Astrocyte of the cerebellum (primary cell): ENCODE measurements at regions not wholly inside any gene's neighbourhood (a gene's known extent, or its start where the extent isn't known, plus 50 kb on each side); places are given as distances from the start of the nearest gene placed in this dataset.

Source experiments
- DNase-seq: peaks from one replicate; pipeline ENCODE4 v3.0.0-alpha.2; 2011; ENCODE audit warnings: low read depth
- H3K4me3 ChIP-seq: 2 replicates; pipeline ENCODE4 v1.5.1; 2011; ENCODE audit warnings: mild to moderate bottlenecking, low read depth, low read length, moderate library complexity
- in situ Hi-C: cut with HindIII; loops from 2 replicates; pipeline ENCODE4 v1.10.0; 2017; ENCODE audit warnings: low sequenced_read_pairs
- TF ChIP-seq, protein P1 (sequence below): IDR thresholded peaks from 2 replicates; pipeline ENCODE4 v1.5.1; 2012; ENCODE audit warnings: low read length, low read depth, moderate library complexity, mild to moderate bottlenecking; ENCODE audit errors: missing control alignments

DNA sequence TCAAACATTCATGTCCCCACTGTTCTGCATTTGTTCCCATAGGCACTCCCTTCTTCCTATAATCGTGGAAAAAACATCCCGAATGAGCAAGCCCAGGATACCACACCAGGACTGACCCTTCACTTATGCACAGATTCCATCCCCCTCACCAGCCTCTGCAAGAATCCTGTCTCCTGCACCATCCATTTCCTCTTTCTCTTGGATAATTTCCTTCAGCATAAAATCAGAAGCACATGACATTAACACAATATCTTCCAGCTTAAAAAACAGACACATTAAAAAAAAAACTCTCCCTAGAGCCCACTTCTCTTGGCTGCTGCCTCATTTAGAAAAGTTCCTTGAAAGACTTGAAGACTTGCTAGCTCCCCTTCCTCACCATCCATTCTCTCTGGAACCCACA lies 120.9 kb upstream of the CPSF6 start:
- TF ChIP-seq, protein P1, sequence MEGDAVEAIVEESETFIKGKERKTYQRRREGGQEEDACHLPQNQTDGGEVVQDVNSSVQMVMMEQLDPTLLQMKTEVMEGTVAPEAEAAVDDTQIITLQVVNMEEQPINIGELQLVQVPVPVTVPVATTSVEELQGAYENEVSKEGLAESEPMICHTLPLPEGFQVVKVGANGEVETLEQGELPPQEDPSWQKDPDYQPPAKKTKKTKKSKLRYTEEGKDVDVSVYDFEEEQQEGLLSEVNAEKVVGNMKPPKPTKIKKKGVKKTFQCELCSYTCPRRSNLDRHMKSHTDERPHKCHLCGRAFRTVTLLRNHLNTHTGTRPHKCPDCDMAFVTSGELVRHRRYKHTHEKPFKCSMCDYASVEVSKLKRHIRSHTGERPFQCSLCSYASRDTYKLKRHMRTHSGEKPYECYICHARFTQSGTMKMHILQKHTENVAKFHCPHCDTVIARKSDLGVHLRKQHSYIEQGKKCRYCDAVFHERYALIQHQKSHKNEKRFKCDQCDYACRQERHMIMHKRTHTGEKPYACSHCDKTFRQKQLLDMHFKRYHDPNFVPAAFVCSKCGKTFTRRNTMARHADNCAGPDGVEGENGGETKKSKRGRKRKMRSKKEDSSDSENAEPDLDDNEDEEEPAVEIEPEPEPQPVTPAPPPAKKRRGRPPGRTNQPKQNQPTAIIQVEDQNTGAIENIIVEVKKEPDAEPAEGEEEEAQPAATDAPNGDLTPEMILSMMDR, result no peak
- in situ Hi-C loops, result no loop called here
- no peak for DNase-seq
- no peak overlapping the region for H3K4me3 ChIP-seq

DNA sequence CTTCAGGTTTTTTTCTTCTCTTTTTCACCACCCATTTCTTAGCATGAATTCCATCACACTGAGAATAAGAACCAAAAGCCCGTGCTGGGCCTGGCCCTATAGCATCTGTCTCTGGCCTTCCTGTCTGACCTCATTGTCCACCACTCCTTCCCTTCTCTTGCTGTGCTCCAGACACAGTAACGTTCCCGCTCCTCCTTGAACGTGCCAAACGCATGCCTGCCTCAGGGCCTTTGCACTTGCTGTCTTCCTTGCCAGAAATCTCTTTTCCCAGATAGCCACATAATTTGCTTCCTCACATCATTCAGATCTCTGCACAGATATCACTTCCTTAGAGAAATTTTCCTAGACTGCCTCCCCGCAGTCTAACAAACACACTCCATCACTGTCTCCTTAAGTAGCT lies 119.6 kb upstream of the CPSF6 start:
- no peak overlapping the region for H3K4me3 ChIP-seq
- TF ChIP-seq, protein P1, result no peak
- DNase-seq, result no peak
- in situ Hi-C loops, result no loop called here

DNA sequence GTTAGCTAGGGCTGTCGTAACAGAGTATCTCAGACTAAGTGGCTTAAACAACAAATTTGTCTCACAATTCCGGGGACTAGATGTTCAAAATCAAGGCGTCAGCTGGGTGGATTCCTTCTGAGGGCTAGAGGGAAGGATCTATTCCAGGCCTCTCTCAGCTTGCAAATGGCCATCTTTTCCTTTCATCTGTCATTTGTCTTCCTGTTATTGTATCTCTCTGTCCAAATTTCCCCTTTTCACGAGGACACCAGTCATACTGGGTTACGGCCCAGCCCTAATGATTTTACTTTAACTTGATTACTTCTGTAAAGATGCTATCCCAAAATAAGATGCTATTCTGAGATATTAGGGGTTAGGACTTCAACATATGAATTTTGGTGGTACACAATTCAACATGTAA lies 119.0 kb upstream of the CPSF6 start:
- DNase-seq, result no peak
- in situ Hi-C loops, result no loop called here
- no peak overlapping the region for H3K4me3 ChIP-seq
- TF ChIP-seq, protein P1, result no peak

DNA sequence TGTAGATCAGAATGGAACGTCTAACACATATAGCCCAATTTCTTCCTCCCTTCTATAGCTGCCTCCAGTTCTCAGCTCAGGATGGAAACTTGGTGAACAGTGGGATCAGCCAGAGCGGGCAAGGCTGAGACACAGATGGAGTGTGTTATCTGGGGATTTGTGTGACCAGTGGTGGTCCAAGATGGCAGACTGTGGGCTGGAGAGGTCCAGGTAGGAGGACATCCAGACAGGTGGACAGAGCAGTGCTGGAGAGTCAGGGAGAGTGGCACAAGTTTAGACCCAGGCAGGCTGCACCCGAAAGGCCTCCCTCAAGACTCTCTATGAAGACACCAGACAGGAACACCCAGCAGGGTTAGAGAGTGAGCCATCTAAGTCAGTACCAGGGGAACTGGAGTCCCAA lies 116.1 kb upstream of the CPSF6 start:
- DNase-seq, result no peak
- in situ Hi-C loops, result no loop called here
- H3K4me3 ChIP-seq, result no peak overlapping the region
- TF ChIP-seq, protein P1, result no peak

DNA sequence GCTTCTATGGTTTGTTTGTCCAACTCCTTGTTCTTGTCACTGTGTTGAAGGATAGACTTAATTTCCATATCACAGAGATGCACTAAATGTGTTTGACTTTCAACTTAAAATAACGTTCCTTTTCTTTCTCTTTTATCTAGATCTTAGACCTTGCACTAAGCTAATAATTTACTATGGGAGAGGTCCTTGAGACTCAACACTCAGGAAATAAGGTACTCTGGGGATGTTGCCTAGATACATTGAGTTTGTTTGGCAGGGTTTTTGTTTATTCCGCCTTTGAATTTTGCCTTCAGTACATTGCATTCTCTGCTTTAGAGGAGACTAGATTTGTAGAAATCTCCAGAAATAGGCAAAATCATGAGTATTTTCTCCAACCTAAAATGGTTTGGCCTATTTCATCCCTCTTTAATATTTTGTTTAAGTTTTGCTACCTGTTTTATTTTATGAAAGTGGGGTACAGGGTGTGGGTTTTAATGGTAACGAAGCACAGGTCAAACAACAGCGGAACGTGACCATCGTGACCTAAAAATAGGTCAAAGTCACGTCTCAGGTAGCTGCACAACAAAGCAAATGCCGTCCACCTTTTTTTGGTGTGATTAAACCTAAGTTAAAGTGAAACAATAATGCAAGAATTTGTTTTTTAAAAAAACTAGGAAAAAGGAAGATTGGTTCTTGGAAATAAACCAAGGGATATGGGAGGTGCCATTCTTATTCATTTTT lies 115.3 kb upstream of the CPSF6 start:
- in situ Hi-C loops, result no loop called here
- no peak for DNase-seq

DNA sequence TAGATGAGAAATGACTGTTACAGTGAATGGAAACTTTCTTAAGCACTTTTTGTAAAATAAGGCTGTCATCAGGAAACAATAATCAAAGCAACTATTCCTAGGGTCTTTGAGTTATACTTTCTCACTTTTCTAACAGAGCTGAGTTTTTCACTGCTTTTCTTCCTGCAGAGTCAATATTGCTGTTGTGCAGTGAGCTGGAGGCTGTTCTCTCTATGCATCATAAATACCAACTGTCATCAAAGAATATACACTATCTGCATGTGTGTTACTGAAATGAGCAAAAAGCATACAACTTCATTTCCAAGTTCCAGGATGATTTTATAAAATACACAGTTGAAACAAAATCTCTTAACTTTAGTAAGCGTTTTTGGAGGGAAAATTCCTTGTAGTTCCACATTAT lies 110.4 kb upstream of the CPSF6 start:
- in situ Hi-C loops, result no loop called here
- H3K4me3 ChIP-seq, result no peak overlapping the region
- TF ChIP-seq, protein P1, result no peak
- no peak for DNase-seq

More for the DNA sequence above, 115.3 kb upstream of the CPSF6 start:
- no peak overlapping the region for H3K4me3 ChIP-seq
- TF ChIP-seq, protein P1, result no peak
